ENCODE measurements at regions not wholly inside any gene's neighbourhood (a gene's known extent, or its start where the extent isn't known, plus 50 kb on each side); places are given as distances from the start of the nearest gene placed in this dataset.

- intact Hi-C loops (cut with DNase I), result no loop called here
- TF ChIP-seq POLR2A (IDR thresholded peaks at IDR 0.05) (no peak), CTCF (IDR thresholded peaks at IDR 0.05) (no peak)
- no peak for ATAC-seq
Observed at GRCh38 chr14:30162066-30162465, 234.4 kb upstream of the PRKD1 start.

GRCh38 chr14:30165255-30165654 lies 237.6 kb upstream of the PRKD1 start:
- 64% methylated on average over 2 of the region's 2 CpGs for WGBS (ENCODE audit: insufficient coverage, low coverage, low lambda C conversion rate, missing lambda C conversion rate)
- ATAC-seq, result no peak
- H3K27me3 ChIP-seq, result no peaks in the 10 kb centered on the region
- TF ChIP-seq POLR2A (IDR thresholded peaks at IDR 0.05) (no peak), CTCF (IDR thresholded peaks at IDR 0.05) (no peak)
- H3K9me3 ChIP-seq, result no peaks in the 10 kb centered on the region
- no peaks in the 10 kb centered on the region for H3K36me3 ChIP-seq
- no peaks in the 10 kb centered on the region for H3K4me1 ChIP-seq
- H3K27ac ChIP-seq, result no peak overlapping the region
- DNase-seq, result no peak
- no peak overlapping the region for H3K4me3 ChIP-seq
- intact Hi-C loops (cut with DNase I), result no loop called here

More at GRCh38 chr14:30162066-30162465, 234.4 kb upstream of the PRKD1 start:
- no peak overlapping the region for H3K4me3 ChIP-seq
- H3K27me3 ChIP-seq, result no peaks in the 10 kb centered on the region
- no peaks in the 10 kb centered on the region for H3K9me3 ChIP-seq
- H3K4me1 ChIP-seq, result no peaks in the 10 kb centered on the region
- DNase-seq, result no peak
- WGBS (ENCODE audit: insufficient coverage, low coverage, low lambda C conversion rate, missing lambda C conversion rate), result 31% methylated on average over 1 of the region's 1 CpG
- no peak overlapping the region for H3K27ac ChIP-seq
- H3K36me3 ChIP-seq, result no peaks in the 10 kb centered on the region

- H3K27me3 ChIP-seq, result no peaks in the 10 kb centered on the region
- no peak for ATAC-seq
- no peak for TF ChIP-seq CTCF (IDR thresholded peaks at IDR 0.05)
- TF ChIP-seq POLR2A (IDR thresholded peaks at IDR 0.05), result no peak
Observed at GRCh38 chr14:30177781-30178180, 250.1 kb upstream of the PRKD1 start.

GRCh38 chr14:30179381-30180130 lies 251.9 kb upstream of the PRKD1 start:
- no peak overlapping the region for H3K27ac ChIP-seq
- H3K36me3 ChIP-seq, result no peaks in the 10 kb centered on the region
- H3K4me1 ChIP-seq, result no peaks in the 10 kb centered on the region
- no peaks in the 10 kb centered on the region for H3K27me3 ChIP-seq
- no peak overlapping the region for H3K4me3 ChIP-seq
- no peaks in the 10 kb centered on the region for H3K9me3 ChIP-seq
- 44% methylated on average over 3 of the region's 4 CpGs for WGBS (ENCODE audit: insufficient coverage, low coverage, low lambda C conversion rate, missing lambda C conversion rate)
- TF ChIP-seq POLR2A (IDR thresholded peaks at IDR 0.05) (no peak), CTCF (IDR thresholded peaks at IDR 0.05) (no peak)
- ATAC-seq (no peak), DNase-seq (no peak)
- intact Hi-C loops (cut with DNase I), result no loop called here

More at GRCh38 chr14:30177781-30178180, 250.1 kb upstream of the PRKD1 start:
- no peak for DNase-seq
- H3K36me3 ChIP-seq, result no peaks in the 10 kb centered on the region
- H3K4me3 ChIP-seq, result no peak overlapping the region
- WGBS (ENCODE audit: insufficient coverage, low coverage, low lambda C conversion rate, missing lambda C conversion rate), result 90% methylated on average over 1 of the region's 1 CpG
- H3K27ac ChIP-seq, result no peak overlapping the region
- intact Hi-C loops (cut with DNase I), result no loop called here
- no peaks in the 10 kb centered on the region for H3K9me3 ChIP-seq
- no peaks in the 10 kb centered on the region for H3K4me1 ChIP-seq
